ENCODE measurements at regions not wholly inside any gene's neighbourhood (a gene's known extent, or its start where the extent isn't known, plus 50 kb on each side); places are given as distances from the start of the nearest gene placed in this dataset.
"Not testable (repeated sequence)": the region's sequence is repeated elsewhere in the genome, so short reads cannot be mapped to it uniquely, and the experiment has no call there.

DNA sequence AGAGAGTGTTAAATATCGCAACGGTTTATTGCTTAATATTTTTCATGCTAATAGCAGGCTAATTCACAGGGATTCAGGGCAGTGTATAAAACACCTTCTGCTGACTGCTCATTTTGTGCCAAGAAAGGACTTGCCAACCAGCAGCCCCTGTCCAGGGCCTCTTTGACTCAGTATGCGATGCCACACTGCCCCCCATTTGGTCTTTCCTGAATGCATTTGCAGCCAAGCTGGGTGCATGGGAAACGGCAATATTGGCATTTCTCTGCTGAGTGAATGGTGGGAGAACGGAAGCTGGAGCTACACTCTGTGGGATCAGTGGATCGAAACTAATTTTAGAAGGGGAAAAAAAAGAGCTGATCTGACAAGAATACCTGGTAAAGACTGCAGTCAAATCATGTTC is 152.9 kb upstream of the C16orf82 start:
- peak; percentile 27 for DNase-seq

GRCh38 chr16:26930786-26931581 is 135.7 kb upstream of the C16orf82 start:
- DNase-seq: no peak

GRCh38 chr16:26950636-26951035 is 116.1 kb upstream of the C16orf82 start:
- DNase-seq: no peak

DNA sequence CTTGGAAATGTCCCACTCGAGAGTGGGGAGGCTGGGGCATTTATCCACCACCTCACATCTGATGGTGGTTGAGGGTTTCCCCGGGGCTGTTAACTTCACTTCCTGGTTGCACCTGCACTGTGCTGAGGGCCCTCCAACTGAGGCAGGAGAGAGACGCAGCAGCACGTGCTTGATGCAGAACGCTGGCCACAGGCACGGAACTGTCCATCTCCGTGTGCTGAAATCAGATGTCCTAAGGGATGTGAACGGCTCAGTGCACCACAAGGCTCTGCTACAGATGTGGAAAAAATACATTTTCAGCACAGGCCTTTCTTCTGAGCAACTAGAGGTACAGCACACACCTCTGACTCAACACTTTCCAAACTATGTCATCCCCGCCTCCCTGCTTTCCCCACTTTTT is 114.8 kb upstream of the C16orf82 start:
- DNase-seq: no peak

DNA sequence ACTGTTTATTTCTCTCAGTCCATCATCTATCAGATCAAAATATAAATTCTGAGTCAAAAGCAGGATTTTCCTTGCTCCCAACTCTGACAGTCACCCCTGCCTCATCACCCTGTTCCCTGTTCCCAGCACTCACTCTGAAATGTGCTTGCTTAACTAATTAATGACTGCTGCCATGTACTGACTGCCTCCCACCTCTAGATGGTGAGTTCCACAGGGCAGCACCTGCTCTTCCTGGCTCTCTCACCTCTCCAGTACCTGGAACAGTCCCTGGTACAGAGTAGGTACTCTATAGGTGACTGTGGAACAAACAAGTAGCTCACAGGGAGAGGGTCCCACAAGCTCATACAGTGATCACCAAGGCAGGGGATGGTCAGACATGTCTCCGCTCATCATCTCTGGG is 114.3 kb upstream of the C16orf82 start:
- no peak for DNase-seq

- no peak for DNase-seq
Measured at GRCh38 chr16:26957283-26957859, 109.4 kb upstream of the C16orf82 start.

DNA sequence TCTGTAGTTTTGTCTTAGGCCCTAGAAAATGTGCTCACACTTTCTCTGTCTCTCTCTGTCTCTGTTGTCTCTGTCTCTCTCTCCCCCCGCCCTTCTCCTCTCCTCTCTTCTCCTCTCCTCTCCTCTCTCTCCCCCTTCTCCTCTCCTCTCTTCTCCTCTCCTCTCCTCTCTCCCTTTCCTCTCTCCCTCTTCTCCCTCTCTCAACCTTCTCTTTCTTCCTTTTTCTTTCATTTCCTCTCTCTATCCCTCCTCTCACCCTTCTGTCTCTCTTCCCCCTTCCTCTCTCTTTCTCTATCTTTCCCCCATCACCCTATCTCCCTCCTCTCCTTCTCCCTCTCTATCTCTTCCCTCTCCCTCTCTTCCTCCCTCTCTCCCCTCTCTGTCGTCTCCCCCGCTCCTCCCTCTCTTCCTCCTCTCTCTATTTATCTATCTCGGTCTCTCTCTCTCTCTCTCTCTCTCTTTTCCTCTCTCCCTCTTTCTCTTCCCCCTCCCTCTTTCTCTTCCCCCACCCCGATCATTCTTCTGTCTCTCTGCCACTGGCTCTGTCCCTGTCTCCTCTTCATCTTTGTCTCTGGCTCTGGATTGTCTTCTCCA is 107.2 kb upstream of the C16orf82 start:
- DNase-seq: no peak

DNA sequence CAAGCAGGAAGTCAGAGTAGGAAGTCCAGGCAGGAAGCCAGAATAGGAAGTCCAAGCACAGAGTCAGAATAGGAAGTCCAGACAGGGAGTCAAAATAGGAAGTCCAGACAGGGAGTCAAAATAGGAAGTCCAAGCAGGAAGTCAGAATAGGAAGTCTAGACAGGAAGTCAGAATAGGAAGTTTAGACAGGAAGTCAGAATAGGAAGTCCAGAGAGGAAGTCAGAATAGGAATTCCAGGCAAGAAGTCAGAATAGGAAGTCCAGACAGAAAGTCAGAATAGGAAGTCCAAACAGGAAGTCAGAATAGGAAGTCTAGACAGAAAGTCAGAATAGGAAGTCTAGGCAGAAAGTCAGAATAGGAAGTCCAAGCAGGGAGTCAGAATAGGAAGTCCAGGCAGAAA is 105.3 kb upstream of the C16orf82 start:
- DNase-seq: no peak

GRCh38 chr16:26963109-26963508 is 103.6 kb upstream of the C16orf82 start:
- DNase-seq: no peak

DNA sequence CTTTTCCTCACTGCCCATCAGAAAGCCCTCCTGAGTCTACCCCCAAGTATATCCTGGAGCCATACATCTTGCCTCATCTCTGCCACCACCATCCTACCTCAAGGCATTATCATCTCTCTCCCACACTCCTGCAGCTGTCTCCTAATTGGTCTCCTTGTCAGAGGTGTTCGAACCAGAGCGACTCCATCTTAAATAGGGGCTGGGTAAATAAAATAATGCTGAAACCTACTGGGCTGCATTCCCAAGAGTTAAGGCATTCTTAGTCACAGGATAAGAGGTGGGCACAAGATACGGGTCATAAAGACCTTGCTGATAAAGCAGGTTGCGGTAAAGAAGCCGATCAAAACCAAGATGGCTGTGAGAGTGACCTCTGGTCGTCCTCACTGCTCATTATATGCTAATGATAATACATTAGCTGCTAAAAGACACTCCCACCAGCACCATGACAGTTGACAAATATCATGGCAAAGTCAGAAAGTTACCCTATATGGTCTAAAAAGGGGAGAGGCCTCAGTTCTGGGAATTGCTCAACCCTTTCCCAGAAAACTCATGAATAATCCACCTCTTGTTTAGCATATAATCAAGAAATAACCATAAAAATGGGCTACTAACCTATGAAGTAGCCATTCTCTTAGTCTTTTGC is 97.0 kb upstream of the C16orf82 start:
- DNase-seq: no peak

GRCh38 chr16:26970292-26970691 is 96.4 kb upstream of the C16orf82 start:
- DNase-seq: no peak

DNA sequence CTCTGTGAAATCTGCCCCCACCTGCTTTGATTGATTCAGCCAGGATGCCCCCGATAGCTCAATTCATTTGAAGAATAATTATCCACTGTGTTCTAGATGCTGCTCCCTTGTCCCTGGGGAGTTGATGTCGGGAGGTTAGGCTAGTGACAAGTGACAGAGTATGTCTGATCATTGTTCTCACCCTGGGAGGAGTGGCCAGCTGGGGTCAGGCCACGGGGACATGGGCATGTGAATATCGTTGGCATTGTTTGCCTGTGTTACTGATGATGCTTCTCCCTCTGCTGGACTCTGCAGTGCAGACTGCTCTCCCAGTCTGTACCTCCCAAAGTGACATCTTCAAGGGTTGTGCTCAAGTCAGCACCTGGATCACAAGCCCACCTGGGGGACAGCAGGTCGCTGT is 89.9 kb upstream of the C16orf82 start:
- DNase-seq: no peak

DNA sequence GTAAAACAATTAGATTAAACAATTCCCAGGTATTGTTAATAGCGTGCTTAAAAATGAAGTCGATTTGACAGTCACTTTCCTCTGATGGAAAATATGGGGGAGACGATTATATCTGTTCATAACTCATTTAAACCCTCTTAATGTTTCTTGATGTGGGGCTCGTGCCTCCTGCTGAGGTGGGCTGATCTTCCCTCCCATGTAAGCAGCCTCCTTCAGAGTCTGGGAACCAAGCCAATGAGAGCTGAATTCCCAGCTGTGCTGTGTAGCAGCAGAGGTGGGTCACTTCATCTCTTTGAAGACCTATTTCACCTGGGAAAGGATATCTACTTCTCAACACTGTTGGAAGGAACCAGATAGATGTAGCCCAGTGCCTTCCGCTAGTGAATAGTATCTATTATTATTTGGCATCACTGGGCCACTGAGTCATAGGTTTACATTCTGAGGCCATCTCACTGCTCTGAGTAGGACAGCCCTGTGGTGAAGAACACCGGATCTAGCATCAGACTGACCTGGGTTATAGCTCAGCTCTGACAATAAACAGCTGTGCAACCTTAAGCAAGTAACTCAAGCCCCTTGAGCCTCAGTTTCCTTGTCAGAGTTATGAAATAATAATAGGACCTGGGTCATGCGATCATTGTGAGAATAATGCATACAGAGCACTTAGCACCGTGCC is 85.3 kb upstream of the C16orf82 start:
- DNase-seq: no peak

DNA sequence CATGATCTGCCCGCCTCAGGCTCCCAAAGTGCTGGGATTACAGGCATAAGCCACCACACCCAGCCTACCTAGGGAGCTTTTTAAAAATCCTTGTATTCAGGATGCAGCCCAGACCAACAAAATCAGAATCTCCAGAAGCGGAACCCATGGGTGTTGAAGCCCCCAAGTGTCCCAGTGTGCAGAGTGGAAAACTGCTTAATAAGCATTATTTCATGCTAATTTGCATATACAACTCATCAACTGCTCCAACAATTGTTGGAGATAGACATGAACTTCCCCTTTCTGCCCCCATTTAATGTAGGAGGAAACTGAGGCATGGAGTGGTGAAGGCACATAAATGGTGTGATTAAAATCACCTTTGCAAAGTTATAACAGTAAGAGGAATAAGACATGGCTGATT is 84.3 kb upstream of the C16orf82 start:
- DNase-seq: no peak

DNA sequence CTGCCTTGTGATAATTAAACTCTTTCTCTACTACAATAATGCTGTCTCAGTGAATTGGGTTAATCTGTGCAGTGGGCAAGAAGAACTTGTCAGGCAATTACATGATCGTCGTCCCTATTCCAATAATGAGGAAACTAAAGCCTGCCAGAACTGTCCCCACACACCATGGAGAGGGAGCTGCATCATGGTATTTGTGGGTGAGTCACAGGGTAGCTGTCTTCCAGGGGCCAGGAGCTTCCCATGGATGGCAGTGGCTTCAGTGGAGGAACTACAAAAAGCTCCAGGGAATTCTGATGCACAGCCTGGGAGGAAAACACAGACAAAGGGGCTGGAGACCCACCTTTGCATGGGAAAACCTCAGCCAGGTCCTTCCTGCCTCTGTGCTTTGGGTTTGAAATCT is 83.3 kb upstream of the C16orf82 start:
- DNase-seq: no peak

DNA sequence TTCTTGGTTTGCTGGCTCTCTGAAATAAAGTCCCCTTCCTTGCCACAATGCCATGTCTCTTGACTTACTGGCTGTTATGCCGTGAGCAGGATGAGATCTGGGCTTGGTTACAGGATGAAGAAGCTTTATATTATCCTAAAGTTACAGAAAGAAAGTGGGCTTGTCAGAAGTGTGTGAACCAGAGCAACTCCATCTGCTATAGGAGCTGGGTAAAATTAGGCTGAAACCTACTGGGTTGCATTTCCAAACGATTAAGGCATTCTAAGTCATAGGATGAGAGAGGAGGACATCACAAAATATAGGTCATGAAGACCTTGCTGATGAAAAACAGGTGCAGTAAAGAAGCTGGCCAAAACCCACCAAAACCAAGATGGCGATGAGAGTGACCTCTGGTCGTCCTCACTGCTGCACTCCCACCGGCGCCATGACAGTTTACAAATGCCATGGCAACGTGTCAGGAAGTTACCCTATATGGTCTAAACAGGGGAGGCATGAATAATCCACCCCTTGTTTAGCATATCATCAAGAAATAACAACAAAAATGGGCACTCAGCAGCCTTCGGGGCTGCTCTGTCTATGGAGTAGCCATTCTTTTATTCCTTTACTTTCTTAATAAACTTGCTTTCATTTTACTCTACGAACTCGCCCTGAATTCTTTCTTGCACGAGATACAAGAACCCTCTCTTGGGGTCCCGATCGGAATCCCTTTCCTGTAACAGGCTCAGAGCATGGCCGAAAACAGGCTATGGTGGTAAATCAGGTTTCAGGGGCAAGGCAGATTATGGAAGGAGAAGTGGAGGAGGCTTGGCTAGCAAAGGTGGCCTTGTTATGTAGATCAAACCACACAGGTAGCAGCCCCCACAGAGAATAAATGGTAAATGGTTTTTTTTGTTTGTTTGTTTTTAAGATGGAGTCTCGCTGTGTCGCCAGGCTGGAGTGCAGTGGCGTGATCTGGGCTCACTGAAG is 81.3 kb upstream of the C16orf82 start:
- DNase-seq: no peak

- no peak for DNase-seq
Measured at GRCh38 chr16:26987597-26988010, 79.1 kb upstream of the C16orf82 start.

DNA sequence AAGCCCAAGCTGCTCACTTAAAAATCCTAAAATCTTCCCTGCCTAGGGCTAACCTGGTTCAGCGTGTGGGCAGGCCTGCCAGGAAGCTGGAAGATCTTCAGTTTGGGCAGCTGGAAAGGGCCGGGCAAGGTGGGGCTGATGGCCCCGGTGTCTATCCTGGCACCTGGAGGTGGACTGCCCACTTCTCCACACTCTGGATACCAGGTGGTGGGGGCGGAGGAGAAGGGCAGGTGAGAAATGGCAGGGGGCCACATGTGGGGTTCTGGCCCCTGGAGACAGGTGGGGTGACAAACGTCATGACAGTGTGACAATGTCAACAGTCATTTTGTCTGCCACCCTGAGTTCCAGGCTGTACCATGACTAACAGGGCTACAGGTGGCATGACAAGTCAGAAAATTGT is 78.5 kb upstream of the C16orf82 start:
- no peak for DNase-seq

DNA sequence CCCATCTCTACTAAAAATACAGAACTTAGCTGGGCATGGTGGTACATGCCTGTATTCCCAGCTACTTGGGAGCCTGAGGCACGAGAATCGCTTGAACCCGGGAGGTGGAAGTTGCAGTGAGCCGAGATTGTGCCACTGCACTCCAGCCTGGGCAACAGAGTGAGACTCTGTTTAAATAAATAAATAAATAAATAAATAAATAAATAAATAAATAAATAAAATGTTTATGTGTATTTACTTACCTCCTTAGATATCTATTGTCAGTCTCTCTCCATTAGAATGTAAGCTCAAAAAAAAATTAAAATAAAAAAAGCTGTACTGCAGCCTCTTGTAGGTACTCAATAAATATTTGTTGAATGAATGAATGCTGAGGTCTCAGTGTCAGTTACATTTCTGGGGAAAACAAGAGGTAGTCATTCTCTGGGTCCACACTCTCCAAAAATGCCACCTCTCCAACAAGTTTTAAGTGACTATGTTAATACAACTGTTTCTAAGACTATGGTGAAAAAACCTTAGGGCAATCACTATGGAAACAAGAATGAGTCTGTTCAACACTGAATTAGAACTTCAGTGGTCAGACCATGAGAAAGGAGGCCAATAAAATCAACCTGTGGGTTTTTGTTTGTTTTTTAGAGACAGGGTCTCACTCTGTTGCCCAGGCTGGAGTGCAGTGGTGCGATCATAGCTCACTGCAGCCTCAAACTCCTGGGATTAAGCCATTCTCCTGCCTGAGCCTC is 76.2 kb upstream of the C16orf82 start:
- DNase-seq: not testable (repeated sequence)

- DNase-seq: no peak
Measured at GRCh38 chr16:26992666-26993349, 73.9 kb upstream of the C16orf82 start.

DNA sequence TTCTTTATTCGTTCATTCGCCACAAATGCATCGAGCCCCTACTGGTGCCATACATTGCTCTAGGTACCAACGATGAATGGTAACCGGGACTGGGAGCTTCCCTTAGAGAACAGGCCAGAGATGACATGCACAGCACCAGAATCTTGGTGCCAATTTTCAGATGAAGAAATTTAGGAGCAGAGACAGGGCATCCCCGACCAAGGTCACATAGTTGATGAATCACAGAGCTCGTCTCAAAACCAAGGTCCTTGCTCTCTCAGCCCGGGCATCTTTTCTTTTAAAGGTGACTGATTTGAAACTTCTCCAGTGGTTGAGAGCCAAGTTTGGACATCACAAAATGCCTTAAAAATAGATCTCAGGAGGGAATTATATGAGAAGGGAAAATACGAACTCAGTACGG is 73.2 kb upstream of the C16orf82 start:
- DNase-seq: no peak
